GM10266 (cell line): ENCODE measurements at regions not wholly inside any gene's neighbourhood (a gene's known extent, or its start where the extent isn't known, plus 50 kb on each side); places are given as distances from the start of the nearest gene placed in this dataset.
"Not testable (repeated sequence)": the region's sequence is repeated elsewhere in the genome, so short reads cannot be mapped to it uniquely, and the experiment has no call there.

Source experiments
- DNase-seq: peaks from one replicate; pipeline ENCODE4 v3.0.0; 2012; ENCODE audit errors: extremely low spot score
- TF ChIP-seq, protein P1 (sequence below): IDR thresholded peaks from 2 replicates; pipeline ENCODE4 v1.5.1; 2012; ENCODE audit warnings: mild to moderate bottlenecking, low read depth; ENCODE audit not compliant: control insufficient read depth, insufficient read depth; ENCODE audit errors: missing control alignments

DNA sequence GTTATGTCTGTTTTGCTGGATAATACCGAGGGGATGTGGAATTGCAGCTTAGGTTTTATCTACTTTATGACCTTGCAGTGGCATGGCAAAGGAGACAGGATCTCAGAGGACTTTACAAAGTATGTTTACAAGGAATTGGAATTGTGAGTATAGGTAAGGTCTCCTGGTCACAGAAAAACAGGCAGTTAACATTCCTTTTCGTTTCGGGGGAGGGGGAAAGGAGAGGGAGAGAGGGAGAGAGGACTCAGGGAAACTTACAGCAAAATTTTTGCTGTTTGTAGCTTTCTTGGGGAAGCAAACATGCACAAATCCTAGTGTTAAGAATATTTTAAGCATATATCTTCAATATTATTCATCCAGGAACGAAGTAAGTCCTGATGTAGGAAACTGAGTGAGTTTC, 590.5 kb upstream of the LRFN5 start:
- TF ChIP-seq, protein P1, sequence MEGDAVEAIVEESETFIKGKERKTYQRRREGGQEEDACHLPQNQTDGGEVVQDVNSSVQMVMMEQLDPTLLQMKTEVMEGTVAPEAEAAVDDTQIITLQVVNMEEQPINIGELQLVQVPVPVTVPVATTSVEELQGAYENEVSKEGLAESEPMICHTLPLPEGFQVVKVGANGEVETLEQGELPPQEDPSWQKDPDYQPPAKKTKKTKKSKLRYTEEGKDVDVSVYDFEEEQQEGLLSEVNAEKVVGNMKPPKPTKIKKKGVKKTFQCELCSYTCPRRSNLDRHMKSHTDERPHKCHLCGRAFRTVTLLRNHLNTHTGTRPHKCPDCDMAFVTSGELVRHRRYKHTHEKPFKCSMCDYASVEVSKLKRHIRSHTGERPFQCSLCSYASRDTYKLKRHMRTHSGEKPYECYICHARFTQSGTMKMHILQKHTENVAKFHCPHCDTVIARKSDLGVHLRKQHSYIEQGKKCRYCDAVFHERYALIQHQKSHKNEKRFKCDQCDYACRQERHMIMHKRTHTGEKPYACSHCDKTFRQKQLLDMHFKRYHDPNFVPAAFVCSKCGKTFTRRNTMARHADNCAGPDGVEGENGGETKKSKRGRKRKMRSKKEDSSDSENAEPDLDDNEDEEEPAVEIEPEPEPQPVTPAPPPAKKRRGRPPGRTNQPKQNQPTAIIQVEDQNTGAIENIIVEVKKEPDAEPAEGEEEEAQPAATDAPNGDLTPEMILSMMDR = no peak
- DNase-seq = no peak

DNA sequence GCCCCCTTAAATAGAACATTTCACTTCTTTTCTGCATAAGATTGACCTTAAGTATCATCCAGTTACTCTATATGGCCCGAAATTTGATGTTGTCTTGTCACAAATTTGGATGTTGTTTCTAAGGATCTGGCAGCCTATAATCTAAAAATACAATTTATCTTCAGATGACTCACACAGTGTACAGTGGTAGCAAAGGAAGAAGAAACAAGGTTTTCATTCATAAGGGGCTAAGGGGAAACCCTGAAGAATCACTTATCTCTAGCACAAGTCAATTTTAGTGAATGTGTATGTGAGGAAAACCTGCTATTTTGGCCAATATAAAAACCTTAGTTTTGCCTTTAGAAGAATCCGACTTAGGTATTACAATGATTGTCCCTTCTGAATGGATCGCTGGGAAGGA, 606.3 kb upstream of the LRFN5 start:
- DNase-seq = no peak
- TF ChIP-seq, protein P1 = no peak

DNA sequence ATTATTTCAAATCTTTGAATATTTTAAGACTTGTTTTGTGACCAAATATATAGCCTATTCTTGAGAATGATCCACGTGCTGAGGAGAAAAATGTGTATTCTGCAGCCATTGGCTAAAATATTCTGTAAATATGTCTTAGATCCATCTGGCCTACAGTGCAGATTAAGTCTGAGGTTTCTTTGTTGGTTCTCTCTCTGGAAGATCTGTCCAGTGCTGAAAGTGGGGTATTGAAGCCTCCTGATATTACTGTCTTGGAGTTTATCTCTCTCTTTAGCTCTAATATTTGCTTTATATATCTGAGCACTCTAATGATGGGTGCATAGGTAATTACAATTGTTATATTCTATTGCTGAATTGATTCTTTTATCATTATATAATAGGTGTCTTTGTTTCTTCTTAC, 617.4 kb upstream of the LRFN5 start:
- no peak for DNase-seq
- TF ChIP-seq, protein P1 = no peak

DNA sequence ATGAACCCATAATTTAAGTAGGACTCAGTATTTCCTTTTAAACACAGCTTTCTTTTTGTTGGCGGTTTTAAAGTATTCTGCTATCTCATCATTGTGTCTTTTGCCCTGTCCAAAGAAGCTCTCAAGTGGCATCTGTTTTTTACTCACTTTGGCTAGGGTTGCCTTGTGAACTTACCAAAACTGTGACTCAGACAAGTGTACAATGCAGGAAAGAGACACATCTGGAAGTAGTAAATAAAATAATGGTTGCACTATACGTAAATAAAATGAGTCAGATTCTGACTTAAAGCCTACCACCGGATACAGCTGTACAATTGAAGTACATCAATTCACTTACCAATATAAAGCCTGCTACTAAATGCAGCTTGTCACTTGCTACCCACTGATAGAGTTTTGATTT, 619.2 kb upstream of the LRFN5 start:
- TF ChIP-seq, protein P1 = no peak
- DNase-seq = no peak

DNA sequence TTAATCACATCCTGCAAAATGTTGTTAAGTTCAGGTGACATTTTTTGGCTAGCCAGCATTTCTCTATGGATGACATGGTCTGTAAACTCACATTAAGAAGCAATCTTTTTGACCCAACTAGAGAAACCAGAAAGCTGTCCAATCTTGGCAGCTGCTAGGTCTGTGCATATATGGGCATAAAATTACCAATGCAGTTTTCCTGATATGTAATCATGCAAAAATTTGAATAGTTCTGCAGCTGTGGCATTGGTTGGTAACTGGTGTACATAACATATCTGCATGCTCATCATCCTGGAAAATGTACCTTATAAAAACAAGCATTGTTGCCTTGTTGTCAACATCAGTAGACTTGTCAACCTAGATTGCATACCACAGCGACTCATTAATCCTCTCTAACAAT, 620.0 kb upstream of the LRFN5 start:
- TF ChIP-seq, protein P1 = no peak
- no peak for DNase-seq

DNA sequence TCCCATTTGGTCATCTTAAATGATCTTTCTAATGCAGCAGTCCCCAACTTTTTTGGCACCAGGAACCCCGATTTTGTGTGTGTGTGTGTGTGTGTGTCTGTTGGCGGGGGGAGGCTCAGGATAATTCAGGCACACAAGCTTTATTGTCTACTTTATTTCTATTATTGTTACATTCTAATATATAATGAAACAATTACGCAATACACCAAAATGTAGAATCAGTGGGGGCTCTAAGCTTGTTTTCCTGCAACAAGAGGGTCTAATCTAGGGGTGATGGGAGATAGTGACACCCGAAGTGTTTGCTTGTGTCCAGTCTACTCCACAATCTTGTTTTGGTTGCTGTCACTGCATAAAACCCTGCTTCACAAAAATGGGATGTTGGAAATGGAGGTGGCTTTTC, 621.1 kb upstream of the LRFN5 start:
- no peak for DNase-seq

DNA sequence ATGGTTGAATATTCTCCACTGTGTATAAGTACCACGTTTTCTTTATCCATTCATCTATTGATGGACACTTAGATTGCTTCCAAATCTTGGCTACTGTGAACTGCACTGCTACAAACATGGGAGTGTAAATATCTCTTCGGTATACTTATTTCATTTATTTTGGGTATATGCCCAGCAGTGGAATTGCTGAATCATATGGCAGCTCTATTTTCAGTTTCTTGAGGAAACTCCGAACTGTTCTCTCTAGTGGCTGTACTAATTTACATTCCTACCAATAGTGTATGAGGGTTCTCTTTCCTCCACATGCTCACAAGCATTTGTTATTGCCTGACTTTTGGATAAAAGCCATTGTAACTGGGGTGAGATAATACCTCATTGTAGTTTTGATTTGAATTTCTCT, 623.1 kb upstream of the LRFN5 start:
- no peak for DNase-seq
- TF ChIP-seq, protein P1 = no peak

More for the DNA sequence above, 621.1 kb upstream of the LRFN5 start:
- TF ChIP-seq, protein P1 = no peak

DNA sequence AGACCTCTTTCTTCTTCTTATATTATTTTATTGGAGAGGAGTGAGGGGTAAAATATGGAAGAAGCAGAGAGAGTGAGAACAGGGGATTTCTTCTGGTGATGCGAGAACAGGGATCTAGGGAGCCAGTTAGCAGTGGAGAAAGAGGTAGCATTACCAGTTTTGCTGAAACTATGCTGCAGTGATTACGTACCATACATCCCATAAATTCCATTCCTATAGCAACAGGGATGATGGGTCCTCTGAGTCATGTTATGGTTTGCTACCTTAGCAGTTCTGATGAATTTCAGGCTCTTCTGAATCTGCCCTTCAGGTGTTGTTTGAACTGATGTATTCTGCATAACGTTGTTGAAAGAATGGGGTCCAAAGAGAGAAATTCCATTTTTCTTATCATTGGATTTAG, 625.4 kb upstream of the LRFN5 start:
- no peak for DNase-seq

DNA sequence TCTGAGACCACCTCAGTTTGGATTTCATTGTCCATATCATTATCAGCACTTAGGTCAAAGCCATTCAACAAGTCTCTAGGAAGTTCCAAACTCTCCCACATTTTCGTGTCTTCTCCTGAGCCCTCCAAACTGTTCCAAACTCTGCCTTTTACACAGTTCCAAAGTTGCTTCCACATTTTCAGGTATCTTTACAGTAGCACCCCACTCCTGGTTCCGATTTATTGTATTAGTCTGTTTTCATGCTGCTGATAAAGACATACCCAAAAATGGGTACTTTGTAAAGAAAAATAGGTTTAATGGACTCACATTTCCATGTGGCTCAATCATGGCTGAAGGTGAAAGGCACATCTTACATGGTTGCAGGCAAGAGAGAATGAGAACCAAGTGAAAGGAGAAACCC, 646.4 kb upstream of the LRFN5 start:
- DNase-seq = not testable (repeated sequence)

More for the DNA sequence above, 625.4 kb upstream of the LRFN5 start:
- TF ChIP-seq, protein P1 = no peak
